NCI-H2227 treated with DMSO at 0.1 percent for 48 hours (cell line): ENCODE measurements at regions not wholly inside any gene's neighbourhood (a gene's known extent, or its start where the extent isn't known, plus 50 kb on each side); places are given as distances from the start of the nearest gene placed in this dataset.
A peak's percentile ranks its signal among the peaks of the same experiment; 100 is the strongest.

Experiments used
- DNase-seq: peaks from one replicate; lab custom pipeline; 2025; lab: John Stamatoyannopoulos, UW

GRCh38 chr10:71045204-71045809 lies 156.9 kb upstream of the PCBD1 start:
- DNase-seq, result peak; percentile 25

DNA sequence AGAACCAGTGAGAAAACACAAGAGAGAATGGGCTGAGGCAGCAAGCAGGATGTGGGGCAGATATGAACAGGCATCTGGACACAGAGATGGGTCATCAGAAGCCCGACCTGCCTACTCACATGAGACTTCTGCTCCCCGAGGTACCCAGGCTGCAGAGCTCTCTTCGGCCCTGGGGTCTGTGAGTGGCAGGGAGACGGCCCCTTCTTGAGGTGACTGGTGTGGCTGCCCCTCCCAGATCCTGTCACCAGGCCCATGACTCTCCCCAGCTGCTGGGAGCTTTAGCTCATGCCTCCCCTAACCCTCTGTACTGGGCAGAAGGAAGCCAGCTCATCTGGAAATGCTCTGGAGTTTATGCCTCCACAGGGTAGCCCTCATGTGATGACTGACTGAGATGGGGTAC lies 157.6 kb upstream of the PCBD1 start:
- DNase-seq, result no peak

DNA sequence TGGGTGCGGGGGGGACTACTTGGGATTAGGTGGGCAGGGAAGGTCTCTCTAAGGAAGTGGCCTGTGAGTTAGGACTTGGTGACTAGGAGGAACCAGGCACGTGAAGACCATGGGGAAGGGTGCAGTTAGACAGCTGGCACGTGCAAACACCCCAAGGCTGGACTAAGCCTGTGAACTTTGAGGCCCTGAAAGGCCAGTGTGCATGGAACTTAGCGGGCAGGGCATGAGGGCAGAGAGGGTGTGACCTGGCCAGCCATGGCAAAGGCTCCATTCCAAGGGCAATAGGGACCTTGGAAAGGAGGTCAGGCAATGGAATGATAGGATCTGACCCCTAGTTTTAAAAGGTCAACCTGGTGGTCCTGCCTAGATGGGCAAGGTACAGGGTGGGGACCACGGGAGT lies 158.4 kb upstream of the PCBD1 start:
- DNase-seq, result no peak

- no peak for DNase-seq
Measured at GRCh38 chr10:71048971-71049615, 160.7 kb upstream of the PCBD1 start.

GRCh38 chr10:71049994-71050393 lies 161.6 kb upstream of the PCBD1 start:
- no peak for DNase-seq

- DNase-seq, result no peak
Measured at GRCh38 chr10:71052076-71052660, 160.2 kb upstream of the UNC5B start.

DNA sequence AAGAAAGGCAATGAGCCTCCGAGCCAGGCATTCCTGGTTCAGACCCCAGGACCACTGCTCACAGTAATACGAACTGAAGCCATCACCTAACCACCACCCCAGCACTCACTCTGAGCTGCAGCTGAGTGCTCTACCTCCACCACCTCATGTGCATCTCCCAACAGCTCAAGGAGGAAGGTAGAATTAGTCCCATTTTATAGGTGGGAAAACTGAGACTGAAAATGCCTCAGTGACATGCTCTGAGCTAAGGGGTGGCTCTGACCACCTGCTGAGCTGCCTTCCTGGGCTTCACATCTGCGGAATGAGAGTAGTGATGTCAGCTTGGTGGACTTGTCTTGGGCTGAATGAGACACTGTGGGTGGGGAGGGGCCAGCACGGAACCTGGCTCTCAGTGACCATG lies 159.7 kb upstream of the UNC5B start:
- no peak for DNase-seq

GRCh38 chr10:71053169-71053895 lies 159.0 kb upstream of the UNC5B start:
- no peak for DNase-seq

GRCh38 chr10:71058308-71058707 lies 154.1 kb upstream of the UNC5B start:
- no peak for DNase-seq

GRCh38 chr10:71059054-71059818 lies 153.1 kb upstream of the UNC5B start:
- DNase-seq, result no peak

DNA sequence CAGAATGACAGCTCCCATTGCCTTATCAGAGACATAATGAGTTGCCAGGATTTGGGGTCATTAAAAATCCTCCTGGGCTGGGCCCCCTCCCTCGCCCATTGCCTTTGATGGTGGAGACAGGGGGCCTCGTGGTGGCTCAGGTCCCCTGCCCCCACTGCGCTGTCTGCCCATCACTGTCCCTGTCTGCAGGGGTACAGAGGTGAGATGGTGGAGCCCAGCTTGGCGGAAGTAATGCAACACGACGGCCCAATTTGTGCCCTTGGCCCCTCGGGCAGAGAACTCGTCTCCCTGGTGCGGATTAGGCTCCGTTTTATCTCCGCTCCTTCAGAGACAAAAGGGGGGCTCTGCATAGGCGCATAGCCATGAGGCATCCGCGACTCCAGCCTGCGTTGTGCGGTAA lies 152.4 kb upstream of the UNC5B start:
- DNase-seq, result no peak

DNA sequence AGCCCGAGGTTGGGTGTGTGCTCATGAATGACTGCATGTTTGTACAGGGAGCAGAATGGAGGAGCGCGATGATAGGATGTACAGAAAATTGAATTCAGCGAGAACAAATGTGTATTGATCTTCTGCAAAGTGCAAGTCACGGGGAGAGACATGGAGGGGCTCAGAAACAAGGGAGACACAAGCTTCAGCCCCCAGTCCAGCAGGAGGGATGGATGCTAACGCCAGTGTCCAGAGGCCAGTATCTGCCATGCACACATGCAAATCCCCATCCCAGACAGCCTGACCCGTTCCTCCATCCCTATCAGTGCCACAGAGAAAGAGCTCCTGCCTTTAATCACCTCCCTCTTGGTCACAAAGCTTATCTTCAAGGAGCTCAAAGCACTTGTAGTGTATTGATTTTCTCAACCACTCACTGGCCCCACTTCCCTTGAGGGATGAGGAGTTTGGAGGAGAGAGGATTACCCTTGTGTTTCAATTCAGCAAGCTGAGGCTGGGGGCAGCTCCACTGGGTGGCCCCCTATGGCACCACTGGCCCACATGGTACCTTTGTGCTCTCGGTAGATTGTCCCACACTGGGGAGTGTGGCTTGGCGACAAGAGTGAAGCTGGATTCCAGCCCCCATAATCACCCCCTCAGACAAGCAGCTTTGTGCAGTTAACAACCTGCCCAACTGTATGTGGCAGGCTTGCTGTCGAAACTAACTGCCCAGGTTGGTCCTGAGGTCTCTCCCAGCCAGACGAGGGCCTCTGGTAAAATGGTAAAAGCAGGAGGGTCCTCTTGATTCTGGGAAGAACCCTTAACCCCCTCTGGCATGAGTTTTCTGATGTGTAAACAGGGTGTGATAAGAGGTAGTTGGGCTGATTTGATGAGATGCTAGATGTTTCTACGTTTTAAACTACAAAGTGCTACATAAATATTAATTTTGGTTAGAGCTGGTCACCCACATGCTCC lies 151.6 kb upstream of the UNC5B start:
- no peak for DNase-seq

GRCh38 chr10:71061472-71061871 lies 150.9 kb upstream of the UNC5B start:
- DNase-seq, result no peak

GRCh38 chr10:71062156-71062555 lies 150.2 kb upstream of the UNC5B start:
- no peak for DNase-seq

GRCh38 chr10:71063401-71063800 lies 149.0 kb upstream of the UNC5B start:
- no peak for DNase-seq

- DNase-seq, result no peak
Measured at GRCh38 chr10:71064413-71065118, 147.8 kb upstream of the UNC5B start.

GRCh38 chr10:71065659-71066058 lies 146.7 kb upstream of the UNC5B start:
- no peak for DNase-seq

DNA sequence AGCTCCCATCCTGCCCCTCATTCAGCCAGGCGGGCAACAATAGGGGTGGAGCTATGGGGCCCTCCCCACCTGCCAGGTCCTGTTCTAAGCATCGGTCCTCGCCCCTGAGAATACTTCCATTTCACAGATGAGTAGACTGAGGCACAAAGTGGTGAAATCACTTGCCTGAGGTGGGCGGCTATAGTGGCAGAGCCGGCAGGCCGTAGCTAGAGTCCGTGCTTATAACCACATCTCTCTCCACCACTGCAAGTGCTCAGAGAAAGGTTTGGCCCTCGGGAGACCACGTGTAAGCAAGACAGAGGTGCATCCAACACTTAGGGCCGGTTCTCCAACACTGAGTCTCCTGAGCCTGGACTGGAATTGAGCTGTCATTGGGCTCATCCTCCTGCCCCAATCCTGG lies 145.8 kb upstream of the UNC5B start:
- no peak for DNase-seq

DNA sequence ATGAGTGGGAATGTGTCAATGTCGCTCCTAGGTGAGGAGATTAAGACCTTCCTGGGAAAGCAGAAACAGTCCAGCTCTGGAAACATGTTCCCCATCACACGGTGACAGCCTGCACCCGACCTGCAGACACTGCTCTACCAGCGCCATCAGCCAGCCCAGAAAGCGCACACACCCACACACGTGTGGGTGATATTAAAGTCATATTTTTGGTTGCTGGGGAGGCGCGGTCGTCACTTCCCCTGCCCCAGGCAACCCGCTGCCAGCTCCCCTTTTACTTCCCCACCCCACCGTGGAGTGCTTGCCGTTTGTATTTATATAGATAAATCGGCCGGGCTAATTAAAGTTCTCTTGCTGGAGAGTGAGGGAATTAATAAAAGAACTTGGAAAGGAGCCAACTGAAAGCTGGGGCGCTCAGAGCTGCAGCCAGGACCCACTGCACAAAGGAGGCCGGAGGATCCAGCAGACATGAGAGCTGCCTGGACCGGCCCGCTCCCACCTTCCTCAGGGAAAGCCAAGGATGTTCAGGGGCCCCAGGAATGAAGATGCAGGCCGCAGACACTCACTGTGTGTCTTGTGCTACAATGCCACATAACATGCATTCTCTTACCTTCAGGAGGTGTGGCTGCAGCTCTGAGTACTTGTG lies 145.2 kb upstream of the UNC5B start:
- no peak for DNase-seq

DNA sequence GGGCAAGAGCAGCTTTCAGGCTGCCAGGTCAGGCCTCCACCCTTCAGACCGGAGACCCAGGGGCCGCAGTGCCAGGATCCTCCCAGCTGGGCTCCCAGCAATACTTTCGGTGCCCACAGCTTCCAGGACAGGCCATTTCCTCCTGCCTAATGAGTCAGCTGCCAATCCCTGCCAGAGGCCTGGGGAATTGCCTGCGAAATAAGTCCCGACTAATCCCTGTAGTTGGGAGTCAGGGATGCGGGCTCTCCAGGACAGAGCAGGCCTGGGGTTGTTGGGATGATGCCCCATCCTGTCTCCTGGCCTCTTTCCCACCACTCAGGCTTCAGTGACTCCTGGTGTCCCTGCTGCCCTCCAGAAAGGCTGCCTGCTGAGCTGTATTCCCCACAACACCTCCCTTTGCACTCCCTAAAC lies 143.5 kb upstream of the UNC5B start:
- no peak for DNase-seq
